ENCODE measurements at regions not wholly inside any gene's neighbourhood (a gene's known extent, or its start where the extent isn't known, plus 50 kb on each side); places are given as distances from the start of the nearest gene placed in this dataset.
"Not testable (repeated sequence)": the region's sequence is repeated elsewhere in the genome, so short reads cannot be mapped to it uniquely, and the experiment has no call there.

DNA sequence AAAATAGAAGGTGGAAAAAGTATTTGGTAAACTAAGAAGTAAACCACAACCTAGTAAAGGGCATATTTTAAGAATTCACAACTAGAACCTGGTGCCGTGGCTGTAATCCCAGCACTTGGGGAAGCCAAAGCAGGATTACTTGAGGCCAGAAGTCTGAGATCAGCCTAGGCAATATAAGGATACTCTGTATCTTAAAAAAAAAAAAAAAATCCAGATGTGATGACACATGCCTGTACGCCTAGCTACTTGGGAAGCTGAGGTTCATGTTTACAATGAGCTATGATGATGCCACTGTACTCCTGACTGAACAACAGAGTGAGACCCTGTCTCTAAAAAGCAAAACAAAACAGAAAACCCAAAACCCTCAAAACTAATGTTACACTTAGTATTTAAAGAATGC is 156.5 kb upstream of the XIST start:
- intact Hi-C loops (cut with DNase I; ENCODE audit: low total_unique reads), result no loop called here
- TF ChIP-seq POLR2A (IDR thresholded peaks at IDR 0.05), result no peak
- TF ChIP-seq, protein P1, sequence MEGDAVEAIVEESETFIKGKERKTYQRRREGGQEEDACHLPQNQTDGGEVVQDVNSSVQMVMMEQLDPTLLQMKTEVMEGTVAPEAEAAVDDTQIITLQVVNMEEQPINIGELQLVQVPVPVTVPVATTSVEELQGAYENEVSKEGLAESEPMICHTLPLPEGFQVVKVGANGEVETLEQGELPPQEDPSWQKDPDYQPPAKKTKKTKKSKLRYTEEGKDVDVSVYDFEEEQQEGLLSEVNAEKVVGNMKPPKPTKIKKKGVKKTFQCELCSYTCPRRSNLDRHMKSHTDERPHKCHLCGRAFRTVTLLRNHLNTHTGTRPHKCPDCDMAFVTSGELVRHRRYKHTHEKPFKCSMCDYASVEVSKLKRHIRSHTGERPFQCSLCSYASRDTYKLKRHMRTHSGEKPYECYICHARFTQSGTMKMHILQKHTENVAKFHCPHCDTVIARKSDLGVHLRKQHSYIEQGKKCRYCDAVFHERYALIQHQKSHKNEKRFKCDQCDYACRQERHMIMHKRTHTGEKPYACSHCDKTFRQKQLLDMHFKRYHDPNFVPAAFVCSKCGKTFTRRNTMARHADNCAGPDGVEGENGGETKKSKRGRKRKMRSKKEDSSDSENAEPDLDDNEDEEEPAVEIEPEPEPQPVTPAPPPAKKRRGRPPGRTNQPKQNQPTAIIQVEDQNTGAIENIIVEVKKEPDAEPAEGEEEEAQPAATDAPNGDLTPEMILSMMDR (IDR thresholded peaks at IDR 0.05), result no peak
- DNase-seq (ENCODE audit: low spot score in 2 of 2), result no peak
- 78 to 82% methylated on average over 2 of the region's 2 CpGs for WGBS, 2 donors
- H3K4me3 ChIP-seq (ENCODE audit: low read depth, poor library complexity, severe bottlenecking), result no peak overlapping the region

DNA sequence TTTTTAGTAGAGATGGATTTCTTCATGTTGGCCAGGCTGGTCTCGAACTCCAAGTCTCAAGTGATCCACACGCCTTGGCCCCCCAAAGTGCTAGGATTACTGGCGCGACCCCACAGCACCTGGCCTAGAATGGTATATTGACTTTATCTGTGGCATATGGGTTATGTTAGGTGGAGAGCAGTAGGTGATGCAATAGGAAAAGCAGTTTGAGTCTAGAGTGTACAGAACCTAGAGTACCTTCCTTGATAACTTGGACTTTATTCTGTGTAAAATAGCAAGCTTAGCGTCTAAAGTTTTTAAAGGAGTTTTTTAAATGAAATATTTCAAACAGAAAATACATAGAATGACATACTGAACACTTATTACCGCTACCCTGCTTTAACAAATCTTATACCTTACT is 139.5 kb upstream of the XIST start:
- H3K4me3 ChIP-seq (ENCODE audit: low read depth, poor library complexity, severe bottlenecking), result no peak overlapping the region
- WGBS, 2 donors, result 96 to 100% methylated on average over 6 of the region's 6 CpGs
- DNase-seq (ENCODE audit: low spot score in 2 of 2), result no peak
- TF ChIP-seq, protein P1 (IDR thresholded peaks at IDR 0.05), result no peak
- no peak for TF ChIP-seq POLR2A (IDR thresholded peaks at IDR 0.05)
- intact Hi-C loops (cut with DNase I; ENCODE audit: low total_unique reads), result no loop called here

DNA sequence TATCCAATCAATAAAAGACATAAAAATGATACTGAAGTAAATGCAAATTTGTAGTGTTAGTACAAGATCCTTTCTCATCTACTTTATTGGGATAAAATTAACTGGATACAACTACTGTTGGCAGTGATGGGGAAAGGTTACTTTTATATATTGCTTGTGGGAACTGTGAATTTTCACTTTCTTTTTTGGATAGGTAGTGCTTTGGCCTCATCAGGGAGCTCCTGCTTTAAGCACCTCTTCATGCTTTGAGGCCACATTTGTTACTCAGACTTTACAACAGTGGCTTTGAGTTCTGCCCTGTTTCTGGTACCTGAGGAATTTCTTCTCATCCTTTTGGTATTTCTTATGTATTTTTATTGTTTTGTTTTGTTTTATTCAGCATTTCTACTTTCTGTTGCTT is 134.7 kb upstream of the XIST start:
- TF ChIP-seq, protein P1 (IDR thresholded peaks at IDR 0.05), result no peak
- no peak for TF ChIP-seq POLR2A (IDR thresholded peaks at IDR 0.05)
- H3K4me3 ChIP-seq (ENCODE audit: low read depth, poor library complexity, severe bottlenecking), result no peak overlapping the region
- no peak for DNase-seq (ENCODE audit: low spot score in 2 of 2)
- intact Hi-C loops (cut with DNase I; ENCODE audit: low total_unique reads), result no loop called here

DNA sequence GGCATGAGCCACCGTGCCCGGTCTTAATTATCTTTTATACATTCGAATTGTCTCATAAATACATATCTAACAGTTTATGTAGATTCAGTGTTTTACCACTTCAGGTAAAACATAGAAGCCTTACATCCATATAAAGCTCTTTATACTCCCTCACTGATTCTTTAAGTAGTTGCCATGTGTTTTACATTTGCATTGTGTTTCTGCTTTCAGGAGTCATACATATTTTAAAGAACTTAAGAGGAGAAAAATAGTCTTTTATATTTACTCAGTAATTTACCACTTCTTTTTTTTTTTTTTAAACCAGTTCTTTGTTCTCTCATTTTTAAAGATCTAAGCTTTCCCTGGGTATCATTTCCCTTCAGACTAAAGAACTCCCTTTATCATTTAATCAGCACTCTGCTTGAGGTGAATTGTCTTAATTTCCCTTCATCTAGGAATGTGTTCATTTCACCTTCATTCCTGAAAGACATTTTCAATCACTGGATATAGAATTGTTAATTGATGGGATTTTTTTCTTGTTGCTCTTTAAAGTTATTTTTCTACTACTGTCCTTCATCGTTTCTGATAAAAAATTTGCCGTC is 127.1 kb upstream of the XIST start:
- 57 to 71% methylated on average over 5 of the region's 5 CpGs for whole genome bisulfite sequencing, 2 donors

DNA sequence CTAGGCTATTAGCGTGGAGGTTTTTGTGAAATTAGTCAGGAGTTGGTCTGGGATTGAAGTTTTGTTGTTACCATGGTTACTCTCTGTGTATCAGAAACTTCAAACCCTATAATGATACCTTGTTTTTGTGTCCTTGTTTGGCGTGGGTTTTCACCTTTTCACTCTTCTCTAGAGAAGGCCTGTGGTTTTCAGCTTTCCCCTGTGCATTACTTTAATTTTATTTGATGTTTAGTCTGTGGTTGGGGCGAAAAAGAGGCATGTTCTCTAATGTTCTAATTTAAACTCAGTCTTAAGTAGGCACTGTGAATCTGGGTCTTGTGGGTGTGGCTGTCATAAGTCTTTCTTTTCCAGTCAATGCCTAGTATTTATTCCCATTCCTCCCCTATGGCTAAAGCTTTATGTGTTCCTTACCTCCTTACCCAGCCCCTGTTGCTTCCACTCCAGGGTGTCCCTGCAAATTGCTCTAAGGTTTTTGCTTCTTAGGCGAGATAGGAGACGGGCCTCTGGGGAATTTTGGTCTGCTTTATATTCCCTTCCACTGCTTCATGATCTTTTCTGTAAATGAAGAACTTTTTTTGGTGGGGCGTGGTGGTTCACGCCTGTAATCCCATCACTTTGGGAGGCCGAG is 125.1 kb upstream of the XIST start:
- intact Hi-C loops (cut with DNase I; ENCODE audit: low total_unique reads), result no loop called here
- DNase-seq (ENCODE audit: low spot score in 2 of 2), result no peak
- H3K4me3 ChIP-seq (ENCODE audit: low read depth, poor library complexity, severe bottlenecking), result no peak overlapping the region
- TF ChIP-seq, protein P1 (IDR thresholded peaks at IDR 0.05), result no peak
- TF ChIP-seq POLR2A (IDR thresholded peaks at IDR 0.05), result no peak
- 83 to 86% methylated on average over 8 of the region's 8 CpGs for WGBS, 2 donors

More for the DNA sequence above, 127.1 kb upstream of the XIST start:
- TF ChIP-seq, protein P1 (IDR thresholded peaks at IDR 0.05), result no peak
- TF ChIP-seq POLR2A (IDR thresholded peaks at IDR 0.05), result no peak
- H3K4me3 ChIP-seq (ENCODE audit: low read depth, poor library complexity, severe bottlenecking), result no peak overlapping the region
- no peak for DNase-seq (ENCODE audit: low spot score in 2 of 2)
- intact Hi-C loops (cut with DNase I; ENCODE audit: low total_unique reads), result no loop called here

DNA sequence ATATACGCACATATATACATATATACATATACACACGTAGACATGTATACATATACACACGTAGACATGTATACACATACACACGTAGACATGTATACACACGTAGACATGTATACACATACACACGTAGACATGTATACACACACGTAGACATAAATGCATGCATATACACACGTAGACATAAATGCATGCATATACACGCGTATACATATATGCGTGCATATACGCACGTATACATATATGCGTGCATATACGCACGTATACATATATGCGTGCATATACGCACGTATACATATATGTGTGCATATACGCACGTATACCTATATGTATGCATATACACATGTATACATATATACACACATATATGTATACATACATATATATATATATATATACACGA is 114.9 kb upstream of the XIST start:
- WGBS, 2 donors, result 94% methylated on average over 22 of the region's 22 CpGs
- H3K4me3 ChIP-seq (ENCODE audit: low read depth, poor library complexity, severe bottlenecking); intact Hi-C loops (cut with DNase I; ENCODE audit: low total_unique reads); DNase-seq (ENCODE audit: low spot score in 2 of 2): not testable (repeated sequence)
